GM10266 (cell line): ENCODE measurements at regions not wholly inside any gene's neighbourhood (a gene's known extent, or its start where the extent isn't known, plus 50 kb on each side); places are given as distances from the start of the nearest gene placed in this dataset.

Experiments used
- DNase-seq: peaks from one replicate; pipeline ENCODE4 v3.0.0; 2012; ENCODE audit errors: extremely low spot score
- TF ChIP-seq, protein P1 (sequence below): IDR thresholded peaks from 2 replicates; pipeline ENCODE4 v1.5.1; 2012; ENCODE audit warnings: mild to moderate bottlenecking, low read depth; ENCODE audit not compliant: control insufficient read depth, insufficient read depth; ENCODE audit errors: missing control alignments

DNA sequence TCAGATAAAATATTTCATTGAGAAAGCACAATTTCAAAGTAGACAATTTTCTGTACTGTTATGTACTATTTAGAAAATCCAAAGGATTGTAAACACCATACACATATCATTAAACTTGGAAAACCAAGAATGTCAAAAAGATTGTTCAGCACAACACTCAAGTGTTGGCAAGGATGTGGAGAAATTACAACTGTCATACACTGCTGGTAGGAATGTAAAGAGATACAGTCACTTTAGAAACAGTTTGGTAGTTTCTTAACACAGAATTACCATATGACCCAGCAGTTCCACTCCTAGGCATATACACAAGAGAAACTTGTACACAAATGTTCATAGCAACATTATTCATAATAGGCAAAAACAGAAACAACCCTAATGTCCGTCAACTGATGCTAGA lies 71.2 kb downstream of the OR2K2 start:
- DNase-seq: no peak
- TF ChIP-seq, protein P1, sequence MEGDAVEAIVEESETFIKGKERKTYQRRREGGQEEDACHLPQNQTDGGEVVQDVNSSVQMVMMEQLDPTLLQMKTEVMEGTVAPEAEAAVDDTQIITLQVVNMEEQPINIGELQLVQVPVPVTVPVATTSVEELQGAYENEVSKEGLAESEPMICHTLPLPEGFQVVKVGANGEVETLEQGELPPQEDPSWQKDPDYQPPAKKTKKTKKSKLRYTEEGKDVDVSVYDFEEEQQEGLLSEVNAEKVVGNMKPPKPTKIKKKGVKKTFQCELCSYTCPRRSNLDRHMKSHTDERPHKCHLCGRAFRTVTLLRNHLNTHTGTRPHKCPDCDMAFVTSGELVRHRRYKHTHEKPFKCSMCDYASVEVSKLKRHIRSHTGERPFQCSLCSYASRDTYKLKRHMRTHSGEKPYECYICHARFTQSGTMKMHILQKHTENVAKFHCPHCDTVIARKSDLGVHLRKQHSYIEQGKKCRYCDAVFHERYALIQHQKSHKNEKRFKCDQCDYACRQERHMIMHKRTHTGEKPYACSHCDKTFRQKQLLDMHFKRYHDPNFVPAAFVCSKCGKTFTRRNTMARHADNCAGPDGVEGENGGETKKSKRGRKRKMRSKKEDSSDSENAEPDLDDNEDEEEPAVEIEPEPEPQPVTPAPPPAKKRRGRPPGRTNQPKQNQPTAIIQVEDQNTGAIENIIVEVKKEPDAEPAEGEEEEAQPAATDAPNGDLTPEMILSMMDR: no peak

DNA sequence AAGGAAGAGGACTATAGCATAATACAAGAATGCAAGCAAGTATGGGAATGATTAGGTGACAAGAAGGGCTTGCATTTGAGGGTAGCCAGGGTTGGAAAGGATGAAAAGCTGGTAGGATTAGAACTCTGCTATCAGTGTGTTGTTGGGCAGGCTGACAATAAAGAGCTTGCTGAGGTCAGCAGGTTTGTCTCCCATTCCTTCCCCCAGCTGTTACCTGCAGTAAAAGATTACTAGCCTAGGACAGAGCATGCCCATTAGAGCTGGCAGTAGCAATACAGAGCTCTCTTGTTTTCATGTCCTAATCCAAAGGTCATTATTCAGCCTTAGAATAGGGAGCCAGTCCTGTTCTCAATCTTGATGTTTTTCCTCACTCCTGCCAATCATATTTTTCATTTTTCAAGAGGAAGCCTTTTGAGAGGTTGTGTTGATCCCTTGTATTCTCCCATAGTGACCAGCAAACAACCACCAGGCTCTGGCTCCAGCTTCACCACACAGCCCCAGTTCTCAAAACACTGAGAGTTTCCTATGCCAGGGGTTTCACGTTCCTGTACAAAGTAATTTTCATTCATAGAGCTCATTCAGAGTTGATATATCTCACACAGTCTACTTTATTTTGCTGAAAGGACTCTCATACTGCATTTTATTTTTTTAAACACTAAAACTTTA lies 71.7 kb downstream of the OR2K2 start:
- TF ChIP-seq, protein P1: no peak
- DNase-seq: no peak

DNA sequence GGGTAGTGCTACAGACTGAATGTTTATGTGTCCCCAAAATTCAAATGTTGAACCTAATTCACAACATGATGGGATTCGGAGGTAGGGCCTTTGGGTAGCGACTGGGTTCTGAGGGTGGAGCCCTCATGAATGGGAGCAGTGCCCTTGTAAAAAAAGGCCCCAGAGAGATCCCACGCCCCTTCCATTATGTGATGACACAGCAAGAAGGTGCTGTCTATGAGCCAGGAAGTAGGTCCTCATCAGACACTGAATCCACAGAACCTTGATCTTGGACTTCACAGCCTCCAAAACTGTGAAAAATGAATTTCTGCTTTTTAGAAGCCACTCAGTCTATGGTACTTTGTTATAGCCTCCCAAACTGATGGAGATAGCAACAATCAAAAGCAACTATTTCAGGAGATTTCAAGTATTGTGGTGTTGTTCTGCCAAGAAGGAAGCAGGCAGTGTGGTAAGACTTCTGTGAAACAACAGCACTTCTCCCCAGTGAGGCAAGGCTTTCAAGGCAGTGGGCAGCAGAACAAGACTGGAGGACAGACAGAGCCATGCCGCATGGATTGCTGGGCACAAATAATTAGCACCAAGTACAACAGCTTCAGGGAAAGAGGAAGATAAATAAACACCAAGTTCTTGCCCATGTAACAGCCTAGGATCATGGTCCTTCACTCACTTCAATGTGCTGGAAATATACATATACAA lies 76.1 kb downstream of the OR2K2 start:
- TF ChIP-seq, protein P1: no peak
- no peak for DNase-seq

DNA sequence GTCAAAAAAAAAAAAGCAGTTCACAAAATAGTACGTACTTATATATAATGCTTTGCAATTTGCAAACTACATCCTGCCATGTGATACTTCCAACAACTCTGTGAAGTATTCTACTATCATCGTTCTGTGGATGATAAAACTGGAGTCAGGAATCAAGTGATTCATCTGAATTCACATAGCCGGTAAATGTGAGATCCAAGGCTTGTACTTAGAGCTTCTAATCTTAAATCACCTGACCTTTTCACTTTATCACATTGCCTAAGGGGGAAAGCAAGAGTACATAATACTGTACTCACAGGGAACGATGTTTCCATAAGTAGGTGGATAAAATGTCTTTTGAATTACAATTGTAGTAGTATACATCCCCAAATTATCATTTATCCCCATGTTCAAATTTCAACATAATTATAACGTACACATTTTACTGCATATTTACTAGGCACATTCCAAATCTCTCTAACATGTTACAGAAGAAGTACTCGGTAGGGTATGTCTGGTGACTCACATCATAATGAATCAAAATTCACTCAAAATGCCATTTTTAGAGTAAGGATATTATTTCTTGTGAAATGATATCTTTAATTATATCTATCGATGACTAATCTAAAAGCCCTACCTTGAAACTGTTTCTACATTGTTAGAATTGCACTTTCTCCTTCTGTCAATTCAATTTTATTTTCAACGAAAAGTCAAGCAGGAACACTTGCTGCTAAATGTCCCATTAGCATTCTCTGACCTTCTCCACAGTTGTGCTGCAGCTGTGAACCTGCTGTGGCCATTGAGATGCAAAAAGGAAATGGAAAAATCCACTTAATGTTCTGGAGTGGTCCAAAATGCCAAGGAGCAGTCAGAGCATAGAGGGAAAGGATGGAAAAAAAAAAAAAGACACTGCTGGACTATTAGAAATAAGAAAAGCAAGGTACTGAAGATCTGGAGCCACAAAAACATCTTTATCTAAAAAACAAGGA lies 78.9 kb downstream of the OR2K2 start:
- no peak for DNase-seq
- TF ChIP-seq, protein P1: no peak

DNA sequence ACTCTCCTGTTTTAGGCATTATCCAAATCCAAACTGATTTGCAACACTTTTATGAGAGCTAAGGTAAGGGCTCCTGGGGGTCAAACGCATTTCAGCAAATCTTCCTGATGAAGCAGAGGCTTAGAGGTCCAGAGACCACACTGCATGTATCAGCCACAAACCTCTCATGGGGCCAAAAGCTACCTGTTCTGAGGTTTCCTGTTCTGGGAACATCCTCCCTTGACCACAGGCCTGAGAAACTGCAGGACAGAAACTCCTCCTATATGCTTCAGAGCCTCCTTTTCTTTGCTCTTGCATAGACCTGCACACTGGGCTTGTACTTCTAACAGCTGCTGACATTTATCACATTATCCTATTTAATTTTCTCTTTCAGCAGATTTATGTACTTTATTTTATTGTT lies 92.6 kb downstream of the OR2K2 start:
- TF ChIP-seq, protein P1: no peak
- no peak for DNase-seq

DNA sequence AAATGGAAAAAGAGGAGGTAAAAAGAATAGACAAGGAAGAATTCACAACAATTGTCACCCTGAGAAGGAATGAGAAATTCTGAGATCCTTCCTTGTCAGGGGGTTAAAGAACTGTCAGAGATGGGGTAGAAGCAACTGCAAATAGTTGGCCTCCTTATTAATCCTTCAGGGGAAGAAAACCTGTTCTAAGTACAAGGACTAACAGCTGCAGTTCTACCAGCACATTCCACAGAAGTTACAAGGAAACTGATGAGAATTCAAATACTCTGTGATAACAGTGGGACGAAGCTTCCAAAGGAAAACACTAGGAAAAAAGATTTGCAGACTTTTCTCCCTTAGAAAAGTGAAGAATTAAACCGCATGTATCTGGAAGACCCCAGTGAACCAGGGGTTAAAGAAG lies 93.7 kb downstream of the OR2K2 start:
- TF ChIP-seq, protein P1: no peak
- no peak for DNase-seq
